ENCODE measurements at regions not wholly inside any gene's neighbourhood (a gene's known extent, or its start where the extent isn't known, plus 50 kb on each side); places are given as distances from the start of the nearest gene placed in this dataset.
A peak's percentile ranks its signal among the peaks of the same experiment; 100 is the strongest.

DNA sequence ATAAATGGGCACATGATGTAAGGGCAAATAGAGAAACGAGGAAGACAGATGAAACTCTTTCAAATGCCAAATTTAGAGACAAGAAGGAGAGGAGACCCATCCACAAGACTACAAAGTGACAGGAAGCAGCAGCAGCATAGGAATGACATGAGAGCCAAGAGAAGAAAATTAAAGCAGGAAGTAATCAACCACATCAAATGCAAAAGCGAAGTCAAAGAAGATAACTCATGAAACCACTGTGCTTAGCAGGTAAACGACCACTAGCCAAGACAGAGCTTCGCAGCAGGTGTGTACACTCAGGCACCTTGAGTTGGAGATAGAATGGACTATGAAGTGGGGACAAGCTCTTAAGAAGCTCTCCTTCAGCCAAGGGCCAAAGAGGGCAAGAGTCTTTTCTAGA is 64.1 kb downstream of the KLF12 start:
- ATAC-seq = no peak
- TF ChIP-seq ZFP30 (CRISPR knock-in tag; IDR thresholded peaks at IDR 0.05) (no peak), TCF4 (CRISPR knock-in tag; IDR thresholded peaks at IDR 0.05; ENCODE audit: borderline replicate concordance) (no peak), CSDC2 (CRISPR knock-in tag; IDR thresholded peaks at IDR 0.05) (no peak), GLIS3 (CRISPR knock-in tag; IDR thresholded peaks at IDR 0.05) (no peak), SNAI2 (CRISPR knock-in tag; IDR thresholded peaks at IDR 0.05) (no peak), BACH2 (CRISPR knock-in tag; IDR thresholded peaks at IDR 0.05; ENCODE audit: borderline replicate concordance) (no peak), ISL1 (CRISPR knock-in tag; IDR thresholded peaks at IDR 0.05) (no peak), ZFP3 (CRISPR knock-in tag; IDR thresholded peaks at IDR 0.05) (no peak), ZC3H10 (CRISPR knock-in tag; IDR thresholded peaks at IDR 0.05) (no peak), ZNF565 (CRISPR knock-in tag; conservative IDR thresholded peaks at IDR 0.05; ENCODE audit: low read depth) (no peak), RARB (CRISPR knock-in tag; IDR thresholded peaks at IDR 0.05) (no peak)
- TF ChIP-seq, protein P1, sequence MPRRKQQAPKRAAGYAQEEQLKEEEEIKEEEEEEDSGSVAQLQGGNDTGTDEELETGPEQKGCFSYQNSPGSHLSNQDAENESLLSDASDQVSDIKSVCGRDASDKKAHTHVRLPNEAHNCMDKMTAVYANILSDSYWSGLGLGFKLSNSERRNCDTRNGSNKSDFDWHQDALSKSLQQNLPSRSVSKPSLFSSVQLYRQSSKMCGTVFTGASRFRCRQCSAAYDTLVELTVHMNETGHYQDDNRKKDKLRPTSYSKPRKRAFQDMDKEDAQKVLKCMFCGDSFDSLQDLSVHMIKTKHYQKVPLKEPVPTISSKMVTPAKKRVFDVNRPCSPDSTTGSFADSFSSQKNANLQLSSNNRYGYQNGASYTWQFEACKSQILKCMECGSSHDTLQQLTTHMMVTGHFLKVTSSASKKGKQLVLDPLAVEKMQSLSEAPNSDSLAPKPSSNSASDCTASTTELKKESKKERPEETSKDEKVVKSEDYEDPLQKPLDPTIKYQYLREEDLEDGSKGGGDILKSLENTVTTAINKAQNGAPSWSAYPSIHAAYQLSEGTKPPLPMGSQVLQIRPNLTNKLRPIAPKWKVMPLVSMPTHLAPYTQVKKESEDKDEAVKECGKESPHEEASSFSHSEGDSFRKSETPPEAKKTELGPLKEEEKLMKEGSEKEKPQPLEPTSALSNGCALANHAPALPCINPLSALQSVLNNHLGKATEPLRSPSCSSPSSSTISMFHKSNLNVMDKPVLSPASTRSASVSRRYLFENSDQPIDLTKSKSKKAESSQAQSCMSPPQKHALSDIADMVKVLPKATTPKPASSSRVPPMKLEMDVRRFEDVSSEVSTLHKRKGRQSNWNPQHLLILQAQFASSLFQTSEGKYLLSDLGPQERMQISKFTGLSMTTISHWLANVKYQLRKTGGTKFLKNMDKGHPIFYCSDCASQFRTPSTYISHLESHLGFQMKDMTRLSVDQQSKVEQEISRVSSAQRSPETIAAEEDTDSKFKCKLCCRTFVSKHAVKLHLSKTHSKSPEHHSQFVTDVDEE (CRISPR knock-in tag; IDR thresholded peaks at IDR 0.05) = no peak
- TF ChIP-seq, protein P2, sequence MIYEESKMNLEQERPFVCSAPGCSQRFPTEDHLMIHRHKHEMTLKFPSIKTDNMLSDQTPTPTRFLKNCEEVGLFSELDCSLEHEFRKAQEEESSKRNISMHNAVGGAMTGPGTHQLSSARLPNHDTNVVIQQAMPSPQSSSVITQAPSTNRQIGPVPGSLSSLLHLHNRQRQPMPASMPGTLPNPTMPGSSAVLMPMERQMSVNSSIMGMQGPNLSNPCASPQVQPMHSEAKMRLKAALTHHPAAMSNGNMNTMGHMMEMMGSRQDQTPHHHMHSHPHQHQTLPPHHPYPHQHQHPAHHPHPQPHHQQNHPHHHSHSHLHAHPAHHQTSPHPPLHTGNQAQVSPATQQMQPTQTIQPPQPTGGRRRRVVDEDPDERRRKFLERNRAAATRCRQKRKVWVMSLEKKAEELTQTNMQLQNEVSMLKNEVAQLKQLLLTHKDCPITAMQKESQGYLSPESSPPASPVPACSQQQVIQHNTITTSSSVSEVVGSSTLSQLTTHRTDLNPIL (CRISPR knock-in tag; IDR thresholded peaks at IDR 0.05; ENCODE audit: low read depth) = no peak

DNA sequence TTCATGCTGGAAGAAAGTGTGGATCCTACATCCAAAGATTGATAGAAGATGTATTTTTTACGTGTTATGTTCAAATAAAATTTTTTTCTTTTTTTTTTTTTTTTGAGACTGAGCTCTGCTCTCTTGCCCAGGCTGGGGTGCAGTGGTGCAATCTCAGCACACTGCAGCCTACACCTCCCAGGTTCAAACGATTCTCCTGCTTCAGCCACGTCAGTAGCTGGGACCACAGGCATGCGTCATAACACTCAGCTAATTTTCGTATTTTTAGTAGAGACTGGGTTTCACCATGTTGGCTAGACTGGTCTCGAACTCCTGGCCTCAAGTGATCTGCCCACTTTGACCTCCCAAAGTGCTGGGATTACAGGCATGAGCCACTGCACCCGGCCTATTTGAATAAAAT is 65.7 kb downstream of the KLF12 start:
- TF ChIP-seq, protein P3, sequence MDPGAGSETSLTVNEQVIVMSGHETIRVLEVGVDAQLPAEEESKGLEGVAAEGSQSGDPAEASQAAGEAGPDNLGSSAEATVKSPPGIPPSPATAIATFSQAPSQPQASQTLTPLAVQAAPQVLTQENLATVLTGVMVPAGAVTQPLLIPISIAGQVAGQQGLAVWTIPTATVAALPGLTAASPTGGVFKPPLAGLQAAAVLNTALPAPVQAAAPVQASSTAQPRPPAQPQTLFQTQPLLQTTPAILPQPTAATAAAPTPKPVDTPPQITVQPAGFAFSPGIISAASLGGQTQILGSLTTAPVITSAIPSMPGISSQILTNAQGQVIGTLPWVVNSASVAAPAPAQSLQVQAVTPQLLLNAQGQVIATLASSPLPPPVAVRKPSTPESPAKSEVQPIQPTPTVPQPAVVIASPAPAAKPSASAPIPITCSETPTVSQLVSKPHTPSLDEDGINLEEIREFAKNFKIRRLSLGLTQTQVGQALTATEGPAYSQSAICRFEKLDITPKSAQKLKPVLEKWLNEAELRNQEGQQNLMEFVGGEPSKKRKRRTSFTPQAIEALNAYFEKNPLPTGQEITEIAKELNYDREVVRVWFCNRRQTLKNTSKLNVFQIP (CRISPR knock-in tag; IDR thresholded peaks at IDR 0.05; ENCODE audit: borderline replicate concordance, low read depth) = no peak
- TF ChIP-seq PATZ1 (CRISPR knock-in tag; IDR thresholded peaks at IDR 0.05; ENCODE audit: borderline replicate concordance) = no peak
- no peak for ATAC-seq

DNA sequence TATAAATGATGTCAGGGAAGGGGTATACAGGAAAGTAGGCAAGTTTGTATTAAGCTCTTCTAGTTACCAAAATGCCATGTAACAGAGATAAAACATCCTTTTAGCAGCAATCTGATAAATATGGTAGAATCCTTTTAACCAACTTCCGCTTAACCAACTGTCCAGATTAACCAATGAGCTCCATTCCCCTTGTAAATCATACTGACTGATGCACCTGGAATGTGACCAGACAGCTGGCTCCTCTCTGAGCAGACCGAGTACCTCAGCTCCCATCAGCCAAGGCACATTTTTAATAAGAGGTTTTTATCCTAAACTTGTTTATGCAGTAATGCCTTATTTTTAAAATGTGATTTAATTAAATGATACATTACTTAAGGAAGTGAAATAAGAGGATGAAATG is 66.4 kb downstream of the KLF12 start:
- peak; percentile 33; the same call in 1 of the 3 replicates for ATAC-seq
- peak; percentile 77 for TF ChIP-seq ISL1 (CRISPR knock-in tag; IDR thresholded peaks at IDR 0.05)
- TF ChIP-seq ZNF70 (CRISPR knock-in tag; IDR thresholded peaks at IDR 0.05) = no peak
- TF ChIP-seq TOX (CRISPR knock-in tag; IDR thresholded peaks at IDR 0.05; ENCODE audit: borderline replicate concordance) = no peak
- TF ChIP-seq ZNF565 (CRISPR knock-in tag; conservative IDR thresholded peaks at IDR 0.05; ENCODE audit: low read depth) = no peak

GRCh38 chr13:74066937-74067336 is 67.3 kb downstream of the KLF12 start:
- TF ChIP-seq RARB (CRISPR knock-in tag; IDR thresholded peaks at IDR 0.05) (no peak), OSR1 (CRISPR knock-in tag; IDR thresholded peaks at IDR 0.05) (no peak), GLIS3 (CRISPR knock-in tag; IDR thresholded peaks at IDR 0.05) (no peak), ARNTL (CRISPR knock-in tag; IDR thresholded peaks at IDR 0.05; ENCODE audit: borderline replicate concordance, low read depth) (no peak)
- TF ChIP-seq, protein P1 (CRISPR knock-in tag; IDR thresholded peaks at IDR 0.05) = no peak
- TF ChIP-seq, protein P2 (CRISPR knock-in tag; IDR thresholded peaks at IDR 0.05; ENCODE audit: low read depth) = no peak
- no peak for ATAC-seq
